SU-DHL-6 (cell line): ENCODE measurements at regions not wholly inside any gene's neighbourhood (a gene's known extent, or its start where the extent isn't known, plus 50 kb on each side); places are given as distances from the start of the nearest gene placed in this dataset.

Experiments used
- EZH2phosphoT487 ChIP-seq: fragments of 200-600 bp; sonication (generic), shearing (Covaris generic); conservative IDR thresholded peaks from 2 replicates; pipeline ENCODE4 v1.6.1; 2018; ENCODE audit warnings: mild to moderate bottlenecking, antibody characterized with exemption, low read length, moderate library complexity, mixed read lengths
- TF ChIP-seq, protein P1 (sequence below): fragments of 200-600 bp; sonication (generic); IDR thresholded peaks from one replicate; pipeline ENCODE4 v1.5.1; 2017; ENCODE audit warnings: antibody characterized with exemption, mild to moderate bottlenecking, low read length, moderate library complexity; ENCODE audit not compliant: insufficient read depth, poor library complexity, severe bottlenecking

DNA sequence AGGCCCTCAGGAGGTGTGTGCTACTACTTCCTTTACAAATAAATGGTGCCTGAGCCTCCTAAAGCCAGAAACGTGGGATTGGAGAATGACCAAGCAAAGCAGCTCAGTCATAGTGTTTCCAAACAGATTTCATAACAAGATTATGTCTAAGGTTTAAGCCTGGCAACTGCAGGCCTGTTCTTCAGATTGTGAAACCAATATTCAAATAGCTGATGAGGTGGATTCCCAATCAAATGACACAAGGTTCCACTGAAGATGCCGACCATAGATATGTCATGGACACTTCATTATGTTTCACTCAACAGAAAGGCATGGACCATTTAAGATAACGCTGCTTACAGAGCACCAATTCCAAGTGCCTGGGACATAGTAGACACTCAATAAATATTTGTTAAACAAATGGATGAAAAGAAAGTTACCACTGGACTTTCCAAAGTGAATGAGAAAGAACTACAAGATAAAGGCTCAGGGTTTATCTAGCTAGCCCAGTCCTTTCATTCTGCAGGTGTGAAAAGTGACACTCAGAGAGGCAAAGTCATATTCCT is 189.5 kb downstream of the ACTL7B start:
- TF ChIP-seq, protein P1, sequence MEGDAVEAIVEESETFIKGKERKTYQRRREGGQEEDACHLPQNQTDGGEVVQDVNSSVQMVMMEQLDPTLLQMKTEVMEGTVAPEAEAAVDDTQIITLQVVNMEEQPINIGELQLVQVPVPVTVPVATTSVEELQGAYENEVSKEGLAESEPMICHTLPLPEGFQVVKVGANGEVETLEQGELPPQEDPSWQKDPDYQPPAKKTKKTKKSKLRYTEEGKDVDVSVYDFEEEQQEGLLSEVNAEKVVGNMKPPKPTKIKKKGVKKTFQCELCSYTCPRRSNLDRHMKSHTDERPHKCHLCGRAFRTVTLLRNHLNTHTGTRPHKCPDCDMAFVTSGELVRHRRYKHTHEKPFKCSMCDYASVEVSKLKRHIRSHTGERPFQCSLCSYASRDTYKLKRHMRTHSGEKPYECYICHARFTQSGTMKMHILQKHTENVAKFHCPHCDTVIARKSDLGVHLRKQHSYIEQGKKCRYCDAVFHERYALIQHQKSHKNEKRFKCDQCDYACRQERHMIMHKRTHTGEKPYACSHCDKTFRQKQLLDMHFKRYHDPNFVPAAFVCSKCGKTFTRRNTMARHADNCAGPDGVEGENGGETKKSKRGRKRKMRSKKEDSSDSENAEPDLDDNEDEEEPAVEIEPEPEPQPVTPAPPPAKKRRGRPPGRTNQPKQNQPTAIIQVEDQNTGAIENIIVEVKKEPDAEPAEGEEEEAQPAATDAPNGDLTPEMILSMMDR, result no peak
- TF ChIP-seq EZH2phosphoT487, result no peak
